MCF 10A (cell line): ENCODE measurements at regions not wholly inside any gene's neighbourhood (a gene's known extent, or its start where the extent isn't known, plus 50 kb on each side); places are given as distances from the start of the nearest gene placed in this dataset.

Source experiments
- BruUV-seq: library from RNA; stranded (reverse); fragments of 400-500 nt; replicated peaks from 2 replicates; lab custom pipeline; 2021; lab: Mats Ljungman, UMichigan
- CTCF ChIA-PET: fragments of 300-600 bp; sonication (Branson Sonifier 250); formaldehyde crosslinking; extraction: SDS; loops from one replicate; lab custom pipeline; 2021; ENCODE audit warnings: antibody characterized with exemption, inconsistent platforms; lab: Yijun Ruan, JAX
- POLR2A ChIA-PET: fragments of 300-600, 350-650 bp; sonication (Branson Sonifier 250); formaldehyde crosslinking; extraction: SDS; loops from one replicate; lab custom pipeline; 2020; ENCODE audit warnings: antibody characterized with exemption, inconsistent platforms; lab: Yijun Ruan, JAX
- DNase-seq: peaks from one replicate; pipeline ENCODE4 v3.0.0-alpha.2; 2018; ENCODE audit not compliant: unreplicated experiment
- H3K27ac Mint-ChIP-seq: one replicate; pipeline ENCODE4 v1.8.0; 2022; ENCODE audit warnings: mild to moderate bottlenecking, low read depth, mixed read lengths; ENCODE audit not compliant: unreplicated experiment
- H3K27me3 Mint-ChIP-seq: one replicate; pipeline ENCODE4 v1.8.0; 2022; ENCODE audit warnings: mixed read lengths; ENCODE audit not compliant: insufficient read depth, unreplicated experiment
- H3K36me3 Mint-ChIP-seq: one replicate; pipeline ENCODE4 v1.8.0; 2022; ENCODE audit warnings: mild to moderate bottlenecking, moderate library complexity, mixed read lengths; ENCODE audit not compliant: insufficient read depth, unreplicated experiment
- H3K4me1 Mint-ChIP-seq: one replicate; pipeline ENCODE4 v1.8.0; 2022; ENCODE audit warnings: mixed read lengths; ENCODE audit not compliant: insufficient read depth, unreplicated experiment
- H3K4me3 Mint-ChIP-seq: one replicate; pipeline ENCODE4 v1.8.0; 2022; ENCODE audit warnings: mild to moderate bottlenecking, moderate library complexity, mixed read lengths; ENCODE audit not compliant: unreplicated experiment
- H3K9me3 Mint-ChIP-seq: one replicate; pipeline ENCODE4 v1.8.0; 2022; ENCODE audit warnings: mixed read lengths; ENCODE audit not compliant: unreplicated experiment
- intact Hi-C: fragments of 100-400 bp; cut with micrococcal nuclease; formaldehyde crosslinking; loops from 2 replicates; pipeline ENCODE4 v1.14.1; 2022
- TF ChIP-seq, protein P1 (sequence below): fragments of 200-600 bp; IDR thresholded peaks from one replicate; pipeline ENCODE4 v1.8.0; 2022; ENCODE audit warnings: antibody characterized with exemption, mild to moderate bottlenecking; ENCODE audit not compliant: unreplicated experiment

DNA sequence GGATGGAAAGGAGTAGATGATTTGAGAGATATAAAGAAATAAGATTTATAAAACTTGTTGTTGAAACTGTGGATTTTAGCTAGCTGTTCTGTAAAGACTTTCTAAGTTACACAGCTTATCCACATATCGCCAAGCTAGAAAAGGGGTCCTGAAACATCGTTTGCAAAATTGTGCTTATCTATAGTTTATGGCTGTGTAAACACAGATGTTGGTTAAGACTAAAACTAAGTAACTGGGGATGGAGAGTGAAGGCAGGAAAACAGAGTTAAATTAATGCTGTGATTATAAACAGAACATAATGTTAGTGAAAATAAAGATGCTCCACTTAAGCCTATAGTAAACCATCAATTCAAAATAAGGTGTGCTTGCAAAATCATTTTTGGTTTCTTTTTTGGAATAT, 311.3 kb upstream of the DDHD1 start:
- ChIA-PET POLR2A (no interaction called here), CTCF (no interaction called here)
- no peaks in the 10 kb centered on the region for H3K9me3 Mint-ChIP-seq
- TF ChIP-seq, protein P1, sequence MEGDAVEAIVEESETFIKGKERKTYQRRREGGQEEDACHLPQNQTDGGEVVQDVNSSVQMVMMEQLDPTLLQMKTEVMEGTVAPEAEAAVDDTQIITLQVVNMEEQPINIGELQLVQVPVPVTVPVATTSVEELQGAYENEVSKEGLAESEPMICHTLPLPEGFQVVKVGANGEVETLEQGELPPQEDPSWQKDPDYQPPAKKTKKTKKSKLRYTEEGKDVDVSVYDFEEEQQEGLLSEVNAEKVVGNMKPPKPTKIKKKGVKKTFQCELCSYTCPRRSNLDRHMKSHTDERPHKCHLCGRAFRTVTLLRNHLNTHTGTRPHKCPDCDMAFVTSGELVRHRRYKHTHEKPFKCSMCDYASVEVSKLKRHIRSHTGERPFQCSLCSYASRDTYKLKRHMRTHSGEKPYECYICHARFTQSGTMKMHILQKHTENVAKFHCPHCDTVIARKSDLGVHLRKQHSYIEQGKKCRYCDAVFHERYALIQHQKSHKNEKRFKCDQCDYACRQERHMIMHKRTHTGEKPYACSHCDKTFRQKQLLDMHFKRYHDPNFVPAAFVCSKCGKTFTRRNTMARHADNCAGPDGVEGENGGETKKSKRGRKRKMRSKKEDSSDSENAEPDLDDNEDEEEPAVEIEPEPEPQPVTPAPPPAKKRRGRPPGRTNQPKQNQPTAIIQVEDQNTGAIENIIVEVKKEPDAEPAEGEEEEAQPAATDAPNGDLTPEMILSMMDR = no peak
- no peaks in the 10 kb centered on the region for H3K4me1 Mint-ChIP-seq
- no TSS peak for BruUV-seq
- H3K27me3 Mint-ChIP-seq = no peaks in the 10 kb centered on the region
- H3K27ac Mint-ChIP-seq = no peak overlapping the region
- H3K4me3 Mint-ChIP-seq = no peak overlapping the region
- DNase-seq = no peak
- no peaks in the 10 kb centered on the region for H3K36me3 Mint-ChIP-seq
- intact Hi-C loops = no loop called here

DNA sequence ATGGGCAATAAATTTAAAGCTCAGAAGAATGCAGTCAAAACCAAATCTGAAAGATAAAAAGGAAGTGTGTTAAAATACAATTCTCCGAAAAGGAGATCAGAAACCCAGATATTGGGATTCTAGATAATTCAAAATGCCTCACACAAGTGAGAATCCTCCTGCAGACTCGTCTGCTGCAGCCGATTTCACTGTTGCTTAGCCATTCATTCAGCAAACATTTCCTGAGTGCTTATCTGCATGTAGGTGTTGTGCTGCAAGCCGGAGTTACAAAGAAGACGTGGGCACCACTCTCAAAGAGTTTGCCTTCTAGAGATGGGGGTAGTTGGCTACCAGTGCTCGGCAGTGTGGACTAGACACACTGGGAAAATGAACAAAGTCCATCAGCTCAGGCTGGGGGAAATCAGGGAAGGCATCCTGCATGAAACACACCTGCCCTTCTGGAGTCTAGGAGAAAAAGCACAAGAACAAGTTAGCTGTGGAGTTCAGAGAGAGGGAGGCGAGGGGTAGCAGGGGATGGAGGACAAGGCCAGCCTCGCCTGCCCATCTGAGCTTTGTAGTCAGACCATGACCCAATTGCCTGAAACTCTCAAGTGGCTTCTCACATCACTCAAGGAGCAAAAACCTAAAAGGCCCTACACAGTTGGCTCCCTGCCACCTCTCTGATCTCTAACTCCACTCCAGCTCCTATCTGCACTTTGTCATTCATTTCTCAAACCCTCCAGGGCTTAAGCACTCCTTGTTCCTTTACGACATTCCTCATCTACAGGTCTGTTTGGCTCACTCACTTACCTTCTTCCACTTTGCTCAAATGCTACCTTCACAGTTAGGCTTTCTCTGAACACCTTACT, 310.0 kb upstream of the DDHD1 start:
- no peak for DNase-seq
- TF ChIP-seq, protein P1 = no peak
- ChIA-PET POLR2A (interaction anchor here (0.7 to 1.3 kb wide), 4 partner anchors 12 to 264 kb away, joined by 3 to 4 read pairs (median 3); no protein-coding TSS in a partner anchor), CTCF (interaction anchor here (0.6 kb wide), 1 partner anchor 1036 kb away, joined by 3 read pairs; no protein-coding TSS in a partner anchor)
- Mint-ChIP-seq H3K4me3 (no peak overlapping the region), H3K4me1 (peaks cover 7% of the 10 kb centered on the region), H3K9me3 (no peaks in the 10 kb centered on the region), H3K27me3 (no peaks in the 10 kb centered on the region), H3K36me3 (no peaks in the 10 kb centered on the region), H3K27ac (no peak overlapping the region)
- intact Hi-C loops = no loop called here
- BruUV-seq = no TSS peak

DNA sequence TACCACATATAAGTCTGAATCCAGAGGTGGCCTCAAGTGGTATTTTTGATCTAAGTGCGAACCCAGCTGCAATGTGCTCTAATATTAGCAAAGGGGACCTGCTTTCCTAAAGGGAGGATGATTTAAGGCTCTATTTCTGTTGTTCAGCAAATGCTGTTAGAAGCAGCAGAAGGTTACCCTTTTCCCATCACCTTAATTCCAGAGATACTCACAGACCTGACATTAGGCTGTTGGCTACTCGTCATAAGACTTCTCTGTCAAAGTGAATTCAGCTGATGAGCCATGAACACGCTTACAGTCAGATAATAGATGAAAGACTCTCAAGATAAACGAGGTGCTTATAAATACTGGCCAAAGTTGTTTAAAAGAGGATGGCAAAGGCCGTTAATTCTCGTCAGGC, 308.7 kb upstream of the DDHD1 start:
- no peaks in the 10 kb centered on the region for H3K36me3 Mint-ChIP-seq
- no peak overlapping the region for H3K4me3 Mint-ChIP-seq
- CTCF ChIA-PET = no interaction called here
- no peak overlapping the region for H3K27ac Mint-ChIP-seq
- no TSS peak for BruUV-seq
- TF ChIP-seq, protein P1 = no peak
- no peaks in the 10 kb centered on the region for H3K9me3 Mint-ChIP-seq
- peaks cover 11% of the 10 kb centered on the region for H3K4me1 Mint-ChIP-seq
- POLR2A ChIA-PET = interaction anchor here (0.8 to 1.6 kb wide), 4 partner anchors 9 to 1847 kb away, joined by 3 to 5 read pairs (median 4); no protein-coding TSS in a partner anchor
- no peak for DNase-seq
- intact Hi-C loops = no loop called here
- H3K27me3 Mint-ChIP-seq = no peaks in the 10 kb centered on the region

DNA sequence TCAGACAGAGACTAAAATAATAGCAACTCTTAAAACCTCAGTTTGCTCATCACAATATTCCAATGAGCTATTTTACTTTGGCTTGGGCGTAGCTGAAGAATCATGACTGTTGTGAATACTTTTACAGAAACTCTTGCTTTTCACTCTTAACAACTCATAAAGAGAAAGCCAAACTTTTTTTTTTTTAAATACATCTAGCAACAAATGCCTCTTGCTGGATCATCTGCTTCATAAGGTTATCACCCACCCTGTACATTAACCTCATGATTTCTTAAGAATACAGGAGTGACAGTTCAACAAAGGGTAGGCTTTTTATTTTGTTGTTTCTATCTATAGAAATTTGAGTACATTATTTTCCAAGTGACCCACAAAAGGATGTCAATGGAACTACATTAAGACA, 307.4 kb upstream of the DDHD1 start:
- H3K27ac Mint-ChIP-seq = no peak overlapping the region
- intact Hi-C loops = no loop called here
- POLR2A ChIA-PET = interaction anchor here (0.7 to 2.2 kb wide), 4 partner anchors 10 to 852 kb away, joined by 5 to 6 read pairs (median 5); no protein-coding TSS in a partner anchor
- no peak for DNase-seq
- no peaks in the 10 kb centered on the region for H3K27me3 Mint-ChIP-seq
- H3K4me3 Mint-ChIP-seq = no peak overlapping the region
- no TSS peak for BruUV-seq
- TF ChIP-seq, protein P1 = no peak
- CTCF ChIA-PET = interaction anchor here (0.7 to 0.8 kb wide), 3 partner anchors 647 to 1479 kb away, joined by 3 to 7 read pairs (median 3); no protein-coding TSS in a partner anchor
- H3K4me1 Mint-ChIP-seq = peaks cover 11% of the 10 kb centered on the region
- no peaks in the 10 kb centered on the region for H3K9me3 Mint-ChIP-seq
- no peaks in the 10 kb centered on the region for H3K36me3 Mint-ChIP-seq
